GM12865 (cell line): ENCODE measurements at regions not wholly inside any gene's neighbourhood (a gene's known extent, or its start where the extent isn't known, plus 50 kb on each side); places are given as distances from the start of the nearest gene placed in this dataset.

Experiments
- DNase-seq: peaks from one replicate; pipeline ENCODE4 v3.0.0; 2010; ENCODE audit warnings: low read depth
- H3K4me3 ChIP-seq: 2 replicates; pipeline ENCODE4 v1.5.1; 2011; ENCODE audit warnings: mild to moderate bottlenecking, low read depth, low read length, control low read depth
- CTCF ChIP-seq: IDR thresholded peaks from 2 replicates; pipeline ENCODE4 v1.5.1; 2011; ENCODE audit warnings: low read length, control low read depth, low read depth, inconsistent platforms; ENCODE audit not compliant: insufficient read depth; ENCODE audit errors: missing control alignments

GRCh38 chr2:128541448-128541847, 222.8 kb upstream of the HS6ST1 start:
- H3K4me3 ChIP-seq: no peak overlapping the region
- no peak for DNase-seq
- TF ChIP-seq CTCF: no peak

- no peak for DNase-seq
- no peak for TF ChIP-seq CTCF
- H3K4me3 ChIP-seq: no peak overlapping the region
Measured at GRCh38 chr2:128543036-128543435, 224.4 kb upstream of the HS6ST1 start.

- no peak overlapping the region for H3K4me3 ChIP-seq
- no peak for DNase-seq
- no peak for TF ChIP-seq CTCF
Measured at GRCh38 chr2:128543646-128544045, 225.0 kb upstream of the HS6ST1 start.

GRCh38 chr2:128544321-128545037, 225.8 kb upstream of the HS6ST1 start:
- DNase-seq: no peak
- no peak for TF ChIP-seq CTCF
- H3K4me3 ChIP-seq: no peak overlapping the region

GRCh38 chr2:128545085-128545484, 226.4 kb upstream of the HS6ST1 start:
- TF ChIP-seq CTCF: no peak
- H3K4me3 ChIP-seq: no peak overlapping the region
- DNase-seq: no peak

- no peak for DNase-seq
- TF ChIP-seq CTCF: no peak
- no peak overlapping the region for H3K4me3 ChIP-seq
Measured at GRCh38 chr2:128545829-128546228, 227.2 kb upstream of the HS6ST1 start.

GRCh38 chr2:128547667-128548066, 229.0 kb upstream of the HS6ST1 start:
- DNase-seq: no peak
- H3K4me3 ChIP-seq: no peak overlapping the region
- no peak for TF ChIP-seq CTCF
